RWPE1 (cell line): ENCODE measurements at regions not wholly inside any gene's neighbourhood (a gene's known extent, or its start where the extent isn't known, plus 50 kb on each side); places are given as distances from the start of the nearest gene placed in this dataset.

ENCODE experiments used
- CTCF ChIA-PET: fragments of 350-600 bp; sonication (Branson Sonifier 250); formaldehyde crosslinking; extraction: SDS; loops from one replicate; lab custom pipeline; 2021; lab: Yijun Ruan, JAX
- POLR2A ChIA-PET: fragments of 400-600 bp; formaldehyde crosslinking; extraction: SDS; loops from one replicate; lab custom pipeline; 2020; ENCODE audit warnings: antibody characterized with exemption; ENCODE audit not compliant: low non-redundant PET; lab: Yijun Ruan, JAX
- DNase-seq: peaks from one replicate; pipeline ENCODE4 v3.0.0; 2012; ENCODE audit warnings: low spot score
- H3K27ac ChIP-seq: fragments of 450-650 bp; 2 replicates; pipeline ENCODE4 v1.5.1; 2017
- CTCF ChIP-seq: fragments of 450-650 bp; conservative IDR thresholded peaks from 2 replicates; pipeline ENCODE4 v1.5.1; 2017; ENCODE audit warnings: low read depth, mild to moderate bottlenecking

GRCh38 chr9:11323457-11323856 lies 710.7 kb upstream of the PTPRD start:
- CTCF ChIA-PET: interaction anchor here (0.7 kb wide), 1 partner anchor 21 kb away, joined by 4 read pairs; no protein-coding TSS in a partner anchor
- no peak for DNase-seq
- H3K27ac ChIP-seq: no peak overlapping the region
- TF ChIP-seq CTCF: no peak
- POLR2A ChIA-PET: no interaction called here

- DNase-seq: no peak
- POLR2A ChIA-PET: no interaction called here
- H3K27ac ChIP-seq: no peak overlapping the region
- CTCF ChIA-PET: interaction anchor here (0.6 to 0.7 kb wide), 2 partner anchors 396 to 596 kb away, joined by 3 read pairs; no protein-coding TSS in a partner anchor
- no peak for TF ChIP-seq CTCF
These were observed 713.4 kb upstream of the PTPRD start for GRCh38 chr9:11326231-11326630.

- no peak for DNase-seq
- H3K27ac ChIP-seq: no peak overlapping the region
- ChIA-PET CTCF (no interaction called here), POLR2A (no interaction called here)
- TF ChIP-seq CTCF: no peak
These were observed 715.5 kb upstream of the PTPRD start for GRCh38 chr9:11328326-11328725.

- H3K27ac ChIP-seq: no peak overlapping the region
- CTCF ChIA-PET: no interaction called here
- peak; percentile 0 for DNase-seq
- TF ChIP-seq CTCF: no peak
- POLR2A ChIA-PET: no interaction called here
These were observed 722.2 kb upstream of the PTPRD start for GRCh38 chr9:11335011-11335410.

GRCh38 chr9:11338130-11338529 lies 725.3 kb upstream of the PTPRD start:
- TF ChIP-seq CTCF: no peak
- ChIA-PET POLR2A (no interaction called here), CTCF (no interaction called here)
- H3K27ac ChIP-seq: no peak overlapping the region
- no peak for DNase-seq

GRCh38 chr9:11340654-11341053 lies 727.9 kb upstream of the PTPRD start:
- no peak for DNase-seq
- ChIA-PET POLR2A (no interaction called here), CTCF (interaction anchor here (0.6 kb wide), 1 partner anchor 452 kb away, joined by 3 read pairs; no protein-coding TSS in a partner anchor)
- H3K27ac ChIP-seq: no peak overlapping the region
- TF ChIP-seq CTCF: no peak
